ENCODE measurements at regions not wholly inside any gene's neighbourhood (a gene's known extent, or its start where the extent isn't known, plus 50 kb on each side); places are given as distances from the start of the nearest gene placed in this dataset.
A peak's percentile ranks its signal among the peaks of the same experiment; 100 is the strongest.
"Not testable (repeated sequence)": the region's sequence is repeated elsewhere in the genome, so short reads cannot be mapped to it uniquely, and the experiment has no call there.

DNA sequence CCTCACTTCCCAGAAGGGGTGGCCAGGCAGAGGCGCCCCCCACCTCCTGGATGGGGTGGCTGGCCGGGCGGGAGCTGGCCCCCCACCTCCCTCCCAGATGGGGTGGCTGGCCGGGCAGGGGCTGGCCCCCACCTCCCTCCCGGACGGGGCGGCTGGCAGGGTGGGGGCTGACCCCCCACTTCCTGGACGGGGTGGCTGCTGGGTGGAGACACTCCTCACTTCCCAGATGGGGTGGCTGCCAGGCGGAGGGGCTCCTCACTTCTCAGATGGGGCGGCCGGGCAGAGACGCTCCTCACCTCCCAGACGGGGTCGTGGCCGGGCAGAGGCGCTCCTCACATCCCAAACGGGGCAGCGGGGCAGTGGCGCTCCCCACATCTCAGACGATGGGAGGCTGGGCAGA lies 126.1 kb upstream of the PKP2 start:
- DNase-seq, result not testable (repeated sequence)

DNA sequence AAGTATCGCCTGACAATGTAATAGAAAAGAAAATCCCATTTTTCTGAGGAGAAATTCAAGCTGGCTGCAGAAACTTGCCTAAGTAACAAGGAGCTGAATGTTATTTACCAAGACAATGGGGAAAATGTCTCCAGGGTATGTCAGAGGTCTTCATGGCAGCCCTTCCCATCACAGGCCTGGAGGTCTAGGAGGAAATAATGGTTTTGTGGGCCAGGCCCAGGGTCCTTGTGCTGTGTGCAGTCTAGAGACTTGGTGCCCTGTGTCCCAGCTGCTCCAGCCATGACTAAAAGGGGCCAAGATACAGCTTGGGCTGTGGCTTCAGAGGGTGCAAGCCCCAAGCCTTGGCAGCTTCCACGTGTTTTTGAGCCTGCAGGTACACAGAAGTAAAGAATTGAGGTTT lies 120.5 kb upstream of the PKP2 start:
- not testable (repeated sequence) for DNase-seq

DNA sequence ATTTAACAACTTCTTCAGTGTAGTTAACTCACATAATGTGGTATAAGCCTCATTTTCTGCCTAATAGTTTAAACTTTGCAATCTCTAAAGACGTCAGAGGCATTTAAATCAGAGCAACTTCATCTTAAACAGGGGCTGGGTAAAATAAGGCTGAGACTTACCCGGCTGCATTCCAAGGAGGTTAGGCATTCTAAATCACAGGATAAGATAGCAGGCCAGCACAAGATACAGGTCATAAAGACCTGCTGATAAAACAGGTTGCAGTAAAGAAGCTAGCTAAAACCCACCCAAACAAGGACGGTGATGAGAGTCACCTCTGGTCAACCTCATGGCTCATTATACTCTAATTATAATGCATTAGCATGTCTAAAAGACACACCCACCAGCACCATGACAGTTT lies 115.6 kb upstream of the PKP2 start:
- no peak for DNase-seq

DNA sequence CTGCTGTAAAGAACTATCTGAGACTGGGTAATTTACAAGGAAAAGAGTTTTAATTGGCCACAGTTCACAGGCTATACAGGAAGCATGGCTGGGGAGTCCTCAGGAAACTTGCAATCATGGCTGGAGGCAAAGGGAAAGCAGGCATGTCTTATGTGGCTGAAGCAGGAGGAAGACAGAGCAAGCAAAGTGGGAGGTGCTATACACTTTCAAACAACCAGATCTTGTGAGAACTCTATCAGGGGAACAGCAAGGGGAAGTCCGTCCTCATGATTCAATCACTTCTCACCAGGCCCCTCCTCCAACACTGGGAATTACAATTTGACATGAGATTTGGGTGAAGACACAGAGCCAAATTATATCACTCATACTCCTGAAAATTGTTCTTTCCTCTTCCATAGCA lies 109.5 kb upstream of the PKP2 start:
- DNase-seq, result no peak

DNA sequence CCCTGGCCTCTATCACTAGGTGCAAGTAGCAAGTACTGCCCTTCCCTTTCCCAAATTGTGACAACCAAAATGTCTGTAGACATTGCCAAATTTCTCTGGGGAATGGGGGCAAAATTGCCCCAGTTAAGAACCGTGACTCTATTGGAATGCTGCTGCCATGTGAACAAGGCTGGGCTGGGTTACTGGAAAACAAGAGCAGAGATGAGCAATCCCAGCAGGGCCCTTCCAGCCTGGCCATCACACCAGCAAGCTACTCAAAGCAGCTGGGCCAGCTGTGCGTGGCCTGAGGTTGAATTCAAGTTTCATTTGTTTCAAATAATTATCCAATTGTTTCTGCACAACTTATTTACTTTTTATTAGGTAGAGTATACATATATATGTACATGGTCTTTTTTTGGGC lies 103.4 kb upstream of the PKP2 start:
- DNase-seq, result no peak

DNA sequence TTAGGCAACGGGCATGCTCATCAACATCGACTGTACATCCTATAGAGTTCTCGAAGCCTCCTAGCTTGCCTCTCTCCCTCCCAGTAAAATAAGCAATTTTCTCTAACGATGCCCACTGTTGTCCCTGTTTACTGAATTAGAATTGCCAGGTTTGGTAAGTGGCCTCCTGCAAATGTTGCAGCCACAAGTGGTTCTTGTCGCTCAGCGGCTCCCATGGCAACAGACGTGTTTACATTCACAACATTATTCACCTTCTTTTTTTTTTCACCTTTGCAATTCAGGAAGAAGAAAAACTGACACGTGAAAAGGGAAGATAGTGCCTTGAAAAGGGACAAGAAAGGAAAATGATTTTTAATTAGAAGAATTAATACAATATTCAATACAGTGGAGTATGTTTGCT lies 100.9 kb upstream of the PKP2 start:
- DNase-seq, result no peak

DNA sequence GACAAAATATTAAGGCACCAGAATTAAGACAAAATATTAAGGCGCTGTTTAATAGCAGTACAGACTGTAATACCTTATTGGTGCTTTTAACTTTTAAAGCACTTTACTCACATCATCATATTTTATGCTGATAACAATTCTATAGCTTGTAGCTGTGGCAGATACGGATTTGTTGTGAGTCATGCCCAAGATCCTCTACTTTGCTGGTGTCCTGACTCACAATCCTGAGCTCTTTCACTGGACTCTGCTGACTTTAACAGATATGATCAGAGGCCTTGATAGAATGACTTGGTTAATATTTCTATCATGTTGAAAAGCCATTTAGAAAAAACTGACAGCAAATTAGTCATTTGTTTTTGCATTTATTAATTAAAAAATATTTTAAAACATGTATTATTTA lies 99.0 kb upstream of the PKP2 start:
- DNase-seq, result no peak

DNA sequence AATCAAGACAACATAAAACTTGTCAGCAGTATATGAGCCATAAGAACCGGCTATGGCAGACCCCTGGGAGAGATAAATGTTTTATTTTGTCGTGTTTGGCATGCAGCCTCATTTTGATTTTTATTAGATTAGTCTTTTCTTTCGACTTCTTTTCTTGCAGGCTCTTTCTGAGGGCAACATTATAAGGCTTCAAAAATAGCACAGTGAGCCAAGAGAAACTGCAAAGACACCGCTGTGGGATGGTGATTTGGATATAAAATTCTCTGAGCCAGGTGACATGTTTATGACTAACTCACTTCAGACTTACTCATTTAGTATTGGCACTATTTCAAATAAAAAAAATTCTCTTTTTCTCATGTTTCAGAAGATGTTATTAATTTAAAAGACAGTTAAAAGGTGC lies 96.8 kb upstream of the PKP2 start:
- DNase-seq, result no peak

DNA sequence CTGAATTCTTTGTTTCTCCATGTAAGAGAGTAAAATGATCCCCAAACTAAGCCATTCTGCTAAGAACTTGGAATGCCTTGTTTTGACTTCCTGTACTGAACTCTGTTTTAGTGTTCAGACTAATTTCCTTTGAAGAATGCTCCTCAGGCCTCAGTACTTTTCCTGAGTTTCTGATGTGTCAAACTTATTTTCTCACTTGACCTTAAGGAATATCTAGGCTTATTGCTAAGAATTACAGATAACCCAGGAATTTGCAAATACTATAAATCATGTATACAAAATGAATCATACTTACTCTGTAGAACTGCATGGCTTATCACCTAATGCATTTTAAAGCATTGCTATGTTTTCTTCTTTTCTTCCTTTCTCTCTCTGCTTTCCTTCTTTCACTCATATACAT lies 93.1 kb upstream of the PKP2 start:
- DNase-seq, result no peak

DNA sequence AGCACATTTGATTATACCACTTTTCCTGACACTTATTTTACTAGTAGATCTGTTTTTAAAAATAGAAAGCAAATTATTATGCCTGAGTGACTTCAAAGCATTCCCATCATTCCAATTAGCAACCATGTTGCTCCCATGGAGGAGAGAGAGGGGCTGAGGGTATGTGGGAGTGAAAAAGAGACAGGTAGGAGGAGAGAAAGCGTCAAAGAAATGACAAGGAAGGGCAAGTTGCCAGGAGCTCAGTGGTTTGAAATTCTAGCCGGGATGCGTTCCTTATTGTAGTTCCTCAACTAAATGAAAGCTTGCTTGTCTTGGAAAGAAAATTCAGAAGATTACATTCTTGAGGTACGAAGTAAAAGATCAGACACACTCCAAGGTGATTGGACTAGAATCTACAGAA lies 92.4 kb upstream of the PKP2 start:
- no peak for DNase-seq

DNA sequence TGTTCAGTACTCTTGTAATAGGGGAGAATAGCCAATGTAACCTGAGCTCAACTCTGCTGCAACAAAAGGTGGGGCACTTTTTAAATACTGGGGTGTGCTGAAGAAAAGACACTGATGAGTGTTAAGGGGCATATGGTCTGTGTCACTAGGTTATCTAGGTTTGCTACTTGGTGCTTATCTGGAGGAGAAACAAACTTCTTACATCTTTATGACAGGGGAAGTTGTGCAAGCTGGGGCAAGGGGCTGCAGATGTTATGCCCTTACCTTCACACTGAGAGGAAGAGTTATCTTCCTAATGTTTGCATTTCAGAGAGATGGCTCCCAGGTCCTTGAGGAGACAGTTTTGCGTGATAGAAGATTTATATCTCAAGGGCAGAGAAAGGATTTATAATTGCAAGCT lies 90.9 kb upstream of the PKP2 start:
- DNase-seq, result no peak

DNA sequence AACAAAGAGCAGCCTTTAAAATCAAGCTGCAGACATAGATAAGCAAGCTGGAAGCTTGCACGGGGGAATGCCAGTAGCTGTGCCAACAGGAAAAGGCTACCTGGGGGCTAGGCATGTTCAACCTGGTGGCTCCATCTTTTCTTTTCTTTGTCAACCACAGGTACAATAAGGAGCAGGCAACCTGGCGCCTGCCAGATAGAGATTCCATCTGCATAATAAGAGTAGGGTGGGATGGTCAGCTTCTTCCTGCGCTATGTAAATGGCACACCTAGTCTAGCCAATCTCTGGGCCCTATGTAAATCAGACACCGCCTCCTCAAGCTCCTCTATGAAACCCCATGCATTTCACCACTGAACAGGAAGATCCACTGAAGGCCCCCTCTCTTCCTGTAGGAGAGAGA lies 87.4 kb upstream of the PKP2 start:
- peak; percentile 13 for DNase-seq

DNA sequence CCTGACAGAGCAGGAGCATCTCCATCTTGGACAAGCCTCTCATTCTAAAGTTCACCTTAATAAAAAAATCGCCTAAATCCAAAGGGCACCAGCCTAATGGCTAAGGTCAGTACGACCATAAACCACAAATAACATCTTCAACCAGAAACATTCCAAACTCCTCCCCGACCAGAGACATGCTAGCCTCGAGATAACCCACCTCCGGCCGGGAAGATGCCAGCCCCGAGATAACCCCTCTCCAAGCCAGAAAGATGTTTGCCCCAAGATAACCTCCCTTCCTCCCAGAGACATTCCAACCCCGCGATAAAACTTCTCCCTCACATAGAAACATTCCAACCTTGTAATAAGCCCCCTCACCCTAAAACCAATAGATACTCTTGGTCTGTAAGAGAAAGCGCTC lies 86.8 kb upstream of the PKP2 start:
- DNase-seq, result no peak

DNA sequence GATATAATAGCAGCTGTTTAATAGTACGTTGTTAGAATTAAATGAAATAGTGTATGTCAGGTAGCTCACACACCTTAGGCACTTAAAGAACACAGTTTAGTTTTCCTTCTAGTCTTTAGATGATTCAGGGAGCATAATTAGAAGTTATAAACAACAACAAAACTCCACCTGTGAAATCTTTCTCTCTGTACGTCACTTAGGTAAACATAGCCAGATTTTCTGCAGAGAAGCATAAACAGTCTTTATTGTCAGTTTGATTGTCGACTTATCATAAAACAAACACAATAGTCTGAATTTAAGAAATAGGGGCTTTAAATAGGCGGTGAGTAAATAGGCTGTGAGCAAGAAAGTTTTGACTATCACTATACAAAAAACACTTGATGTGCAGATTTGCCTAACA lies 84.6 kb upstream of the PKP2 start:
- no peak for DNase-seq

DNA sequence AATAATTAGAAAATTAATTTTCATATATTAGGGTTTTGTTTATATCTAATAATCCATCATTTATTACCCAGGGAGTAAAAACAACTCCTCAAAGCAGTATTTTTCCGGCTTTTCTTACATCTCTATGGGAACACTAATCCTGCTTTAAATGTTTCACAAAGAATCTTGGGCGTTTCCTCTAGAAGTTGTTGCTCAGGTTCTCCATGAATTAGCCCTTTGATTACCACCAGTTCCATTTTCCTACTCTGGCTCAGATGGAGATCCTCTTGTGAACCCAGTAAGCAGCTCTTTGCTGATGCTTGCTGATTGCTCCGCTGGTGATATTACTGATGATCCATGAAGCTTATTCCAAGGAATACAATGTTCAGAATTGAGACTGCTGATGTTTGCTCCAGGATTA lies 78.5 kb upstream of the PKP2 start:
- no peak for DNase-seq

DNA sequence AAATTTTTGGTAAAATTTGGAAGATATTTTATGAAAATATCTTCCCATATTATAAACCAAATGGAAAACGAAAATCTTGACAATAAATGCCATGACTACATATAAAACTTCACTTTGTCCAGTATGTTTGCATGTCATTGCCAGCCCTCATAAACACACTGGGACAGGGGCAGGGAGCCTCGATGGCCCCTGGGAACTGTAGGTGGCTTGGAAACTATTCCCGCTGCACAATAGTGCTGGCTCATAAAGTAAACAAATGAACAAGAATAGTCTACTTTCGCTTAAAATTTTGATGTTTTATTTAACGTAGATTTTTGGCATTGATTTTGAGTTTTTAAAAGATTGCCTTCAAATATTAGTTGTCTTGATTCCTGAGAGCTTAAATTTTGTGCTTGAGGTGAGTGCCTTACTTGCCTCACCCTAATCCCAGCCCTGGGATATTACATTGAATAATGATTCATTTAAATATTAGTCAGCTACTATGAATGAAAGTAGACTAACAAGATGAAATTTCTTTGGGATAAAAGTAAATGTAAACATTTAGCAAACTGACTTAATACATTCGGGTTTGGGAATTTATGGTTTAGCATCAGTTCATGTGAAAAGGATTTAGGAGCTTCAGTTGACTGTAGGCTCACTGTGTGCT lies 74.0 kb upstream of the PKP2 start:
- DNase-seq, result no peak

DNA sequence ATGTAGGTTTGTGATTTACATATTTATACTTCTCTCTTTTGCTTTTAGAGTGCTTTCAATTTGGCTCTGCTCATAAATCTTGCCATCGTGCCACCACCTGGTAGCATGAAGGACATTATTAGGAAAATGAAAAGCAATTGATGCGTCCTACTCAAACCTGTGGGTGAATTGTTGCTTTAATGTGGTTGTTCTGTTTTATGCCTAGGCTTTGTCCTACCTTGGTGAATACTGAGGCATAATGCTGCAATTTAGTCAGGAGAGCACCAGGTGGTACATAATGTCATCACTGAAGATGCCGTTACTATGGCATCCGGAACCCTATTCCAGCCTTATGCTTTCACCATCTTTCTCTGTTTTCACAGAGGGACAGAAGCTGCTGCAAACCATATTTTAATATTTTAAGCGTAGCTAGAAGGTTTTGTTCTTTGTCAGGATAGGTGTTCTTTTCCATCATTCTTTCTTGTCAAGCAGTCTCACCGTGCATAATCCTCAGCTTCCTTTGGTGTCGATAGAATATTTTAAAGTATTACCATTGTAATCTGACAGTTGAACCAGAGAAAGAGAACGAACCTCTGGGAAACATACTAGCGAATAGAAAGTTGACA lies 68.5 kb upstream of the PKP2 start:
- no peak for DNase-seq

DNA sequence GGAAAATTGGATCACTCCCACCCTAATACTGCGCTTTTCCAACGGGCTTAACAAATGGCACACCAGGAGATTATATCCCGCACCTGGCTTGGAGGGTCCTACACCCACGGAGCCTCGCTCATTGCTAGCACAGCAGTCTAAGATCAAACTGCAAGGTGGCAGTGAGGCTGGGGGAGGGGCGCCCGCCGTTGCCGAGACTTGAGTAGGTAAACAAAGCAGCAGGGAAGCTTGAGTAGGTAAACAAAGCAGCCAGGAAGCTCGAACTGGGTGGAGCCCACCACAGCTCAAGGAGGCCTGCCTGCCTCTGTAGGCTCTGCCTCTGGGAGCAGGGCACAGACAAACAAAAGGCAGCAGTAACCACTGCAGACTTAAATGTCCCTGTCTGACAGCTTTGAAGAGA lies 59.8 kb upstream of the PKP2 start:
- DNase-seq, result not testable (repeated sequence)

DNA sequence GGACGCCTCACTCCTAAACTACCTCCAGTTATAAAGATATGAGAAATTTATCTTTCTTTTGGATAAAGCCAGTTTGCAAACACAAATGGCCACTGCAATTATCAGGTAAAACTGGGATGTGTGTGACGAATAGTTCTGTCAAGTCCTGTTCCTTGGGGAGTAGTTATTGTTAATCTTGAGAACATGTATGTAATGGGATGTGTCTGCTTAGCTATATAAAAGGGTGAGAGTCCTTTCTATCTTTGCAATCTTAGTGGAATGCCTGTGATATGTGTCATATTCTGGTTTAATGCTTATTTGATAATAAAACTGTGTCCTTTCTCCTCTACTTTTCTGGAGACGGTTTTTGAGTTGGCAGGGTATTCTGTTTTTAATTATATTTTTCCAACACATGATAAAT lies 56.1 kb upstream of the PKP2 start:
- no peak for DNase-seq

DNA sequence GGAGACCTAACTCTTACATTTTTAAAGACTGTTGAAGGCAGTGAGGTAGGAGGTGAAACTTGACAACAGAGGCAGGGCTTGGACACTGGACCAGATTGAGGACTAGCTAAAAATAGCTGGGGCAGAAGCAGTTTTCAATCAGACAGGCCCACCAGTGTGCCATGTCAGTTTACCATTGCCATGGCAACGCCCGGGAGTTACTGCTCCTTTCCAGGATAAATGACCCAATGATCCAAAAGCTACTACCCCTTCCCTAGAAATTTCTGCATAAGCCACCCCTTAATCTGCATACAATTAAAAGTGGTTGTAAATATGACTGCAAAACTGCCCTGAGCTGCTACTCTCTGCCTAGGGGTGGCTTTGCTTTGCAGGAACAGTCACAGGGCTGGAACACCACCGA lies 53.2 kb upstream of the PKP2 start:
- DNase-seq, result no peak

DNA sequence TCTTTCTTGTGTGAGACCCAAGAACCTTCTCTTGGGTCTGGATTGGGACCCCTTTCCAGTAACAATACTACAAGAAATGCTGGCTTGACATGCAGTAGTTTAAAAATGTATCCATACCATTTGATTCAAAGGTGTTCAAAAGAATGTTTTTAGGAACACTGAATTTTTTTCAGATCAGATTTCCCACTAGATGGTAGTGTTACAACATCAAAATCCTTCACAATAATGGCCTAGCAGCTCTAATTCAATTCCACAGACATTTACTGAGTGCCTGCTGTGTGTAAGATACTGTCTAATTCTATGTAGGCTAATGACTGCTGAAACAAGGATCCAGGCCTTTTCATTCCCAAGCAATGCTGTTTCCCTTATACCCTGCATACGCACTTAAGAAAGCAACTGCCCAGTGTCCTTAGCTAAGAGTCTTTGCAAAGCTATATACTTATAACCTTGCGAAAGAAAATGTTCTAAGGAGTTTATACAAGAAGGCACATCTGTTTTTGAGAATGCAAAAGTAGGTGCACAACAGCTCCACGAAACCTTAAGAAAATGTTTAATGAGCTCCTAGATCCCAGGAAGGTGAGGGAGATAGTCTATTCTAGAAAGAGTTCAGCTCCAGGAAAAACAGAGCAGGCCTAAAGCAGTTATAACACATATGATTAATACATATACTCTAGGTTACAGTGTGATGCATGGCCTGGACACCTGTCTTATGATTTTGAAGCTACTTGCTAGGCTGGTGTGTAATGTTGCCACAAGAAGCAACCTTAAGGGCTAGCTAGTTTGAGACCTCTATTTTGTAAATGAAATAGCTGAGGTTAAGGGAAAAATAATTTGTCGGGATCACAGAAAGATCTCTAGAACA lies 50.9 kb upstream of the PKP2 start:
- DNase-seq, result no peak

DNA sequence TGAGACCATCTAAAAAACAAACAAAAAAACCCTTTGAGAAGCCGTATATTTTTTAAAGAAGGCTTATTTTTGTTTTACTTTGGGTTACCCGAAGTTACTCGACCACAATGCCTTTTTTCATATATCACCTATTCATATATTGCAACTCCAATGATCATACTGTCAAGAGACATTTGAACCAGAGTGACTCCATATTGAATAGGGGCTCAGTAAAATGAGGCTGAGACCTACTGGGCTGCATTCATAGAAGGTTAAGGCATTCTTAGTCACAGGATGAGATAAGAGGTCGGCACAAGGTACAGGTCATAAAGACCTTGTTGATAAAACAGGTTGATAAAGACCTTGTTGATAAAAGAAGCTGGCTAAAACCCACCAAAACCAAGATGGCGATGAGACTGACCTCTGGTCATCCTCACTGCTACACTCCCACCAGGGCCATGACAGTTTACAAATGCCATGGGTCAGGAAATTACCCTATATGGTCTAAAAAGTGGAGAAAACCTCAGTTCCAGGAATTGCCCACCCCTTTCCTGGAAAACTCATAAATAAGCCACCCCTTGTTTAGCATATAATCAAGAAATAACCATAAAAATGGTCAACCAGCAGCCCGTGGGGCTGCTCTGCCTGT lies 50.0 kb upstream of the PKP2 start:
- no peak for DNase-seq
